ENCODE measurements at regions not wholly inside any gene's neighbourhood (a gene's known extent, or its start where the extent isn't known, plus 50 kb on each side); places are given as distances from the start of the nearest gene placed in this dataset.

DNA sequence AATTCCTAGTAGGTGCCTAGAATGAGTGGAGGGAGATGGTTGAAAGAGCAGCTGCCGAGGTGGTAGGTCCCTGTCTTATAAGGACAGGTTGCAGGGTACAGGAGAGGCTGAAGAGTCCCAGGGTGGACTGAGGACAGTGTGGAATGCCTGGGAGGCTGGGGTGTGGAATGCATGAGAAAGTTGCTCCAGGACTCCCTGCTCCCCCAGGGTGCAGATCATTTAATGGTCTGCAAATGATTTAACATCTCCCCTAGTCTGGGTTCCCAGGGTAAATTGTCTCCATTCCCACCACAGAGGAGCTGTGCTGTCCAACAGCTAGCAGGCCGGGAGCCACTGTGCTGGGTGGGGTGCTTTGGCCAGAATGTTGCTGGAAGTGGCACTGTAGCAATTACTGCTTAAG is 76.0 kb downstream of the CD83 start:
- H3K79me2 ChIP-seq (ENCODE audit: low read length), result no peaks in the 10 kb centered on the region
- no peak overlapping the region for H3K9ac ChIP-seq (ENCODE audit: low read length)
- H3K9me3 ChIP-seq (replicated peaks; ENCODE audit: insufficient read depth, low read length), result no peaks in the 10 kb centered on the region
- H3K27ac ChIP-seq (ENCODE audit: low read length), result no peak overlapping the region
- no peak overlapping the region for H2AFZ ChIP-seq (ENCODE audit: low read length)
- H3K27me3 ChIP-seq (replicated peaks; ENCODE audit: insufficient read depth, low read length), result no peaks in the 10 kb centered on the region
- H3F3A ChIP-seq (ENCODE audit: insufficient read depth, low read length), result no peaks in the 10 kb centered on the region
- H3K4me3 ChIP-seq (ENCODE audit: low read length), result no peak overlapping the region
- DNase-seq, result no peak
- no peak for TF ChIP-seq EZH2 (optimal IDR thresholded peaks at IDR 0.05; ENCODE audit: low read depth, low read length)
- TF ChIP-seq, protein P1, sequence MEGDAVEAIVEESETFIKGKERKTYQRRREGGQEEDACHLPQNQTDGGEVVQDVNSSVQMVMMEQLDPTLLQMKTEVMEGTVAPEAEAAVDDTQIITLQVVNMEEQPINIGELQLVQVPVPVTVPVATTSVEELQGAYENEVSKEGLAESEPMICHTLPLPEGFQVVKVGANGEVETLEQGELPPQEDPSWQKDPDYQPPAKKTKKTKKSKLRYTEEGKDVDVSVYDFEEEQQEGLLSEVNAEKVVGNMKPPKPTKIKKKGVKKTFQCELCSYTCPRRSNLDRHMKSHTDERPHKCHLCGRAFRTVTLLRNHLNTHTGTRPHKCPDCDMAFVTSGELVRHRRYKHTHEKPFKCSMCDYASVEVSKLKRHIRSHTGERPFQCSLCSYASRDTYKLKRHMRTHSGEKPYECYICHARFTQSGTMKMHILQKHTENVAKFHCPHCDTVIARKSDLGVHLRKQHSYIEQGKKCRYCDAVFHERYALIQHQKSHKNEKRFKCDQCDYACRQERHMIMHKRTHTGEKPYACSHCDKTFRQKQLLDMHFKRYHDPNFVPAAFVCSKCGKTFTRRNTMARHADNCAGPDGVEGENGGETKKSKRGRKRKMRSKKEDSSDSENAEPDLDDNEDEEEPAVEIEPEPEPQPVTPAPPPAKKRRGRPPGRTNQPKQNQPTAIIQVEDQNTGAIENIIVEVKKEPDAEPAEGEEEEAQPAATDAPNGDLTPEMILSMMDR (IDR thresholded peaks at IDR 0.05; ENCODE audit: low read length), result no peak
- TF ChIP-seq EZH2phosphoT487 (IDR thresholded peaks at IDR 0.05; ENCODE audit: low read length), result no peak
- no peaks in the 10 kb centered on the region for H3K36me3 ChIP-seq (replicated peaks; ENCODE audit: insufficient read depth, low read length)
- no peaks in the 10 kb centered on the region for H3K9me2 ChIP-seq (replicated peaks; ENCODE audit: insufficient read depth, low read length)
- H3K4me1 ChIP-seq (ENCODE audit: low read length), result no peaks in the 10 kb centered on the region
- H4K20me1 ChIP-seq (ENCODE audit: insufficient read depth, low read length), result no peaks in the 10 kb centered on the region
- H3K4me2 ChIP-seq (ENCODE audit: low read depth, low read length), result no peak overlapping the region

DNA sequence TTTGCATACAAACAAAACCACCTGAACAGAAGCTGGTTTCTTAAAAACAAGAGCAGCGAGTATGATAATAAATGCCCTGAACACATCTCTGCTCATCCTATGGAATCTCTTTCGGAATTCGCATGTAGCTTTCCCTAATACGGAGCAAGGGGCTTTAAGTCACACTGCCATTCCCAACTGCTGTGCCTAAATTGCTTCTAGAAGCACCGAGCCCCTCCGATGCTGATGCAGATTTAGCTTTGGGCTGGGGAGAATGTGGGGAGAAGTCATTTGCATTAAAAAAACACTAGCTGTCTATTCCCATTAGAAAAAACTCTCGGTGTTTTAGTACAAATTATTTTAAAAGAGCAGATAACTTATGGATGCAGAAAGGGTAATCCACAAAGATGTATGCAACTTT is 76.9 kb downstream of the CD83 start:
- Histone ChIP-seq H3K79me2 (ENCODE audit: low read length) (no peaks in the 10 kb centered on the region), H4K20me1 (ENCODE audit: insufficient read depth, low read length) (no peaks in the 10 kb centered on the region), H3K9me3 (replicated peaks; ENCODE audit: insufficient read depth, low read length) (no peaks in the 10 kb centered on the region), H2AFZ (ENCODE audit: low read length) (no peak overlapping the region), H3K9ac (ENCODE audit: low read length) (no peak overlapping the region), H3K27ac (ENCODE audit: low read length) (no peak overlapping the region), H3K4me1 (ENCODE audit: low read length) (no peaks in the 10 kb centered on the region), H3K36me3 (replicated peaks; ENCODE audit: insufficient read depth, low read length) (no peaks in the 10 kb centered on the region), H3K27me3 (replicated peaks; ENCODE audit: insufficient read depth, low read length) (no peaks in the 10 kb centered on the region), H3K9me2 (replicated peaks; ENCODE audit: insufficient read depth, low read length) (no peaks in the 10 kb centered on the region), H3K4me2 (ENCODE audit: low read depth, low read length) (no peak overlapping the region), H3F3A (ENCODE audit: insufficient read depth, low read length) (no peaks in the 10 kb centered on the region), H3K4me3 (ENCODE audit: low read length) (no peak overlapping the region)
- TF ChIP-seq, protein P1 (IDR thresholded peaks at IDR 0.05; ENCODE audit: low read length), result no peak
- no peak for TF ChIP-seq EZH2 (optimal IDR thresholded peaks at IDR 0.05; ENCODE audit: low read depth, low read length)
- no peak for TF ChIP-seq EZH2phosphoT487 (IDR thresholded peaks at IDR 0.05; ENCODE audit: low read length)
- DNase-seq, result no peak

DNA sequence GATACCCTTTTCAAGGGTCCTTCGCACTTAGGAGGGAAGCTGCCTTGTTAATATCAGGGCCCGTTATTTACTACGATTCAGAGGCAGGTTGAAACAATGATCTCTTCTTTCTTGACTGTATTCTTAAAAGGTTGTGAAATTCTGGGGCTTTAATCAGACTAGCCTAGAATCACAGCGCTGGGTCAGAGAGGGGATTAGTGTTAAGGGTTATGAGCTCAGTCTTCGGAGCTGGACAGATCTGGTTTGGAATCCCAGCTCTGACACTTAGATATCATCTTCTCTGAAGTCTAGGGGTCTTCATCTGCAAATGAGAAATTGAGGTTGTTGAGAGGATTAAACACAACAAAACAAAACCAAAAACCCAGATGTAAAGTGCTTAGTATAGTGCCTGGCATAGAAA is 77.4 kb downstream of the CD83 start:
- Histone ChIP-seq H3K4me1 (ENCODE audit: low read length) (no peaks in the 10 kb centered on the region), H3K27me3 (replicated peaks; ENCODE audit: insufficient read depth, low read length) (no peaks in the 10 kb centered on the region), H3K4me3 (ENCODE audit: low read length) (no peak overlapping the region), H3K9me3 (replicated peaks; ENCODE audit: insufficient read depth, low read length) (no peaks in the 10 kb centered on the region), H4K20me1 (ENCODE audit: insufficient read depth, low read length) (no peaks in the 10 kb centered on the region), H3K4me2 (ENCODE audit: low read depth, low read length) (no peak overlapping the region), H3F3A (ENCODE audit: insufficient read depth, low read length) (no peaks in the 10 kb centered on the region), H3K27ac (ENCODE audit: low read length) (no peak overlapping the region), H3K79me2 (ENCODE audit: low read length) (no peaks in the 10 kb centered on the region), H3K36me3 (replicated peaks; ENCODE audit: insufficient read depth, low read length) (no peaks in the 10 kb centered on the region), H3K9ac (ENCODE audit: low read length) (no peak overlapping the region), H2AFZ (ENCODE audit: low read length) (no peak overlapping the region), H3K9me2 (replicated peaks; ENCODE audit: insufficient read depth, low read length) (no peaks in the 10 kb centered on the region)
- TF ChIP-seq, protein P1 (IDR thresholded peaks at IDR 0.05; ENCODE audit: low read length), result no peak
- TF ChIP-seq EZH2 (optimal IDR thresholded peaks at IDR 0.05; ENCODE audit: low read depth, low read length), result no peak
- no peak for TF ChIP-seq EZH2phosphoT487 (IDR thresholded peaks at IDR 0.05; ENCODE audit: low read length)
- DNase-seq, result no peak

Measured in MM.1S (cell line).